ENCODE measurements at regions not wholly inside any gene's neighbourhood (a gene's known extent, or its start where the extent isn't known, plus 50 kb on each side); places are given as distances from the start of the nearest gene placed in this dataset.

DNA sequence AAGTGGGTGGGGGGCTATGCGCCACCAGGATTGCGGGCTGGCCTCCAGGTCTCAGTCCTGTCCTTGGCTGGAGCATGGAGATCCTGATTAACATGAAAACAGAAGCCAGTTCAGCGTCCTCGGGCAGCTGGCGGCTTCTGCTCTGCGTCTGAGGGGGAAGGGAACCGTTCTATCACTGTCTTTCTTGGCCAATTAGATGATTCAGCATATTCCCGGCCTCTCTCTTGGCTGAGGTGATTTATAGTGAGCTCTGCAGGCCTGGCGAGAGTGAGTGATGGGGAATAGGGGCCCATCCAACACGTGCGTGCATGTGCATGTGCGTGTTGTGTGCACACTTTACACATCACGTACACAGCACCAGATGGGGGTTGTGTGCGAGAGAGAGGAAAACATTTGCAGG is 145.8 kb upstream of the ATP6AP2 start:
- intact Hi-C loops (cut with DNase I; ENCODE audit: low total_unique reads) (no loop called here), in situ Hi-C loops (cut with MboI; ENCODE audit: low sequenced_read_pairs in 4 of 4) (no loop called here)
- Histone ChIP-seq H3K4me1 (peaks cover 0 to 4% of the 10 kb centered on the region in 2 donors), H3K36me3 (no peaks in the 10 kb centered on the region), H3K27ac (peak overlapping the region in 1 of 4 donors; percentile 39), H3K9me3 (no peaks in the 10 kb centered on the region), H3K27me3 (peaks cover 0 to 3% (median 0%) of the 10 kb centered on the region in 3 donors), H3K4me3 (peak overlapping the region in 1 of 4 donors; percentile 13)
- ATAC-seq (peak; percentile 80 to 82), DNase-seq (peak; percentile 9 to 22)
- TF ChIP-seq POLR2A (IDR thresholded peaks at IDR 0.05), result no peak
- TF ChIP-seq, protein P1, sequence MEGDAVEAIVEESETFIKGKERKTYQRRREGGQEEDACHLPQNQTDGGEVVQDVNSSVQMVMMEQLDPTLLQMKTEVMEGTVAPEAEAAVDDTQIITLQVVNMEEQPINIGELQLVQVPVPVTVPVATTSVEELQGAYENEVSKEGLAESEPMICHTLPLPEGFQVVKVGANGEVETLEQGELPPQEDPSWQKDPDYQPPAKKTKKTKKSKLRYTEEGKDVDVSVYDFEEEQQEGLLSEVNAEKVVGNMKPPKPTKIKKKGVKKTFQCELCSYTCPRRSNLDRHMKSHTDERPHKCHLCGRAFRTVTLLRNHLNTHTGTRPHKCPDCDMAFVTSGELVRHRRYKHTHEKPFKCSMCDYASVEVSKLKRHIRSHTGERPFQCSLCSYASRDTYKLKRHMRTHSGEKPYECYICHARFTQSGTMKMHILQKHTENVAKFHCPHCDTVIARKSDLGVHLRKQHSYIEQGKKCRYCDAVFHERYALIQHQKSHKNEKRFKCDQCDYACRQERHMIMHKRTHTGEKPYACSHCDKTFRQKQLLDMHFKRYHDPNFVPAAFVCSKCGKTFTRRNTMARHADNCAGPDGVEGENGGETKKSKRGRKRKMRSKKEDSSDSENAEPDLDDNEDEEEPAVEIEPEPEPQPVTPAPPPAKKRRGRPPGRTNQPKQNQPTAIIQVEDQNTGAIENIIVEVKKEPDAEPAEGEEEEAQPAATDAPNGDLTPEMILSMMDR (IDR thresholded peaks at IDR 0.05 in 4 of 5, conservative IDR thresholded peaks at IDR 0.05 in 1 of 5), result no peak

GRCh38 chrX:40434443-40434842 is 146.3 kb upstream of the ATP6AP2 start:
- DNase-seq (no peak), ATAC-seq (peak; percentile 26 to 27)
- intact Hi-C loops (cut with DNase I; ENCODE audit: low total_unique reads), result no loop called here
- no peak for TF ChIP-seq POLR2A (IDR thresholded peaks at IDR 0.05)
- TF ChIP-seq, protein P1 (IDR thresholded peaks at IDR 0.05 in 4 of 5, conservative IDR thresholded peaks at IDR 0.05 in 1 of 5), result no peak
- no peaks in the 10 kb centered on the region for H3K36me3 ChIP-seq
- H3K4me3 ChIP-seq, result peak overlapping the region in 1 of 4 donors; percentile 13
- in situ Hi-C loops (cut with MboI; ENCODE audit: low sequenced_read_pairs in 4 of 4), result no loop called here
- peaks cover 0 to 3% (median 0%) of the 10 kb centered on the region in 3 donors for H3K27me3 ChIP-seq
- H3K9me3 ChIP-seq, result no peaks in the 10 kb centered on the region
- H3K27ac ChIP-seq, result peak overlapping the region in 1 of 4 donors; percentile 39
- peaks cover 0 to 4% of the 10 kb centered on the region in 2 donors for H3K4me1 ChIP-seq

DNA sequence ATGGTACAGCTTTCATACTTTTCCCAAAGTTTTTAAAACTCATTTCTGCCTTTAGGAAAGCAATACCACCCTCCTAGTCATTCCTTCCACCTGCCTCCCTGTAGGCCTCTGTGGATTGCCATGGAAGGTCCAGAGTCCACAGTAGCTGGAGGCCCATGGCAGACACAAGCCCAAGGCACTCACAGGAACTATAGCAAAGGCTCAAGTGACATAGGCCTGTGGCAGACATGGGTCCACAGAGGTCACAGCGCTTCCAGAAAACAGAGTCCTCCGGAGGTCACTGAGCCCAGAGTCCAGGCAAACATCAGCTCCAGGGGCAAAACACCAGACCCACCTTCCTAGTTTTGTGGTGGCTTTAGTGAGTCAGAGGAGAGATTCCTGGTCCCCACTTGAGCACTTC is 147.6 kb upstream of the ATP6AP2 start:
- Histone ChIP-seq H3K4me3 (no peak overlapping the region), H3K9me3 (no peaks in the 10 kb centered on the region), H3K36me3 (no peaks in the 10 kb centered on the region), H3K27me3 (peaks cover 0 to 7% (median 0%) of the 10 kb centered on the region in 3 donors), H3K27ac (no peak overlapping the region), H3K4me1 (peaks cover 0 to 4% of the 10 kb centered on the region in 2 donors)
- ATAC-seq, result no peak
- in situ Hi-C loops (cut with MboI; ENCODE audit: low sequenced_read_pairs in 4 of 4) (no loop called here), intact Hi-C loops (cut with DNase I; ENCODE audit: low total_unique reads) (no loop called here)
- TF ChIP-seq, protein P1 (IDR thresholded peaks at IDR 0.05 in 4 of 5, conservative IDR thresholded peaks at IDR 0.05 in 1 of 5), result no peak
- no peak for TF ChIP-seq POLR2A (IDR thresholded peaks at IDR 0.05)
- no peak for DNase-seq

DNA sequence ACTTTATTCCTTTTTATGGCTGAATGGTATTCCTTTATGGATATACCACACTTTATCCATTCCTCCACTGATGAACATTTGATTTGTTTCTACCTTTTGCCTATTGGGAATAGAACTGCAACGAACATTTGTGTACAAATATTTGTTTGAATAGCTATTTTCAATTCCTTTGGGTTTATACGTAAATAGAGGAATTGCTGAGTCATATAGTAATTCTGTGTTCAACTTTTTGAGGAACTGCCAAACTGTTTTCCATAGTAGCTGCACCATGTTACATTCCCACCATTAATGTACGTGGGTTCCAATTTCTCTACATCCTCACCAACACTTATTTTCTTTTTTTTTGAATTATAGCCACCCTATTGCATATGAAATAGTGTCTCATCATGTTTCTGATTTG is 156.5 kb upstream of the ATP6AP2 start:
- Histone ChIP-seq H3K4me3 (no peak overlapping the region), H3K9me3 (no peaks in the 10 kb centered on the region), H3K27me3 (peaks cover 0 to 7% (median 0%) of the 10 kb centered on the region in 3 donors), H3K4me1 (no peaks in the 10 kb centered on the region), H3K36me3 (no peaks in the 10 kb centered on the region), H3K27ac (no peak overlapping the region)
- in situ Hi-C loops (cut with MboI; ENCODE audit: low sequenced_read_pairs in 4 of 4), result no loop called here
- intact Hi-C loops (cut with DNase I; ENCODE audit: low total_unique reads), result no loop called here
- DNase-seq (no peak), ATAC-seq (no peak)
- TF ChIP-seq, protein P1 (IDR thresholded peaks at IDR 0.05 in 4 of 5, conservative IDR thresholded peaks at IDR 0.05 in 1 of 5), result no peak
- TF ChIP-seq POLR2A (IDR thresholded peaks at IDR 0.05), result no peak

DNA sequence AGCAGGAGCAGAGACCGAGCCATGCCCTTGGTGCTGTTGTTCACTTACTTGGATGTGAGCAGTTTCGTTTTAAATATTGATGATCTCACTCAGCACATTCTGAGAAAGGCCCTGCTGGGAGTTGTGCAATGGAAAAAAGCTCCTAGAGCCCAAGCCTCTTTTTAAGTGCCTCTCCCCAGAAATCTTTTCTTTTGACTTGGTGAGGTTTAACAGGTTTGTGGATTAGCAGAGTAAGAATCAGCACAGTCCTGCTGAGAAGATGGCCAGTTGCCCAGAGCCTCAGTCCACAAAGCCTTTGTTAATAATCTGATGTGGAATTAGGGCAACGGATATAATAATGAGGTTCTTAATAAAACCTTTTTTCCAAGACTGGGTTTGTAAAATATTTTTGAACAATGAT is 157.5 kb upstream of the ATP6AP2 start:
- ATAC-seq (no peak), DNase-seq (no peak)
- H3K27ac ChIP-seq, result no peak overlapping the region
- no peaks in the 10 kb centered on the region for H3K36me3 ChIP-seq
- intact Hi-C loops (cut with DNase I; ENCODE audit: low total_unique reads), result no loop called here
- peaks cover 0 to 5% (median 0%) of the 10 kb centered on the region in 3 donors for H3K27me3 ChIP-seq
- in situ Hi-C loops (cut with MboI; ENCODE audit: low sequenced_read_pairs in 4 of 4), result no loop called here
- H3K4me1 ChIP-seq, result no peaks in the 10 kb centered on the region
- H3K4me3 ChIP-seq, result no peak overlapping the region
- TF ChIP-seq, protein P1 (IDR thresholded peaks at IDR 0.05 in 4 of 5, conservative IDR thresholded peaks at IDR 0.05 in 1 of 5), result no peak
- no peak for TF ChIP-seq POLR2A (IDR thresholded peaks at IDR 0.05)
- H3K9me3 ChIP-seq, result no peaks in the 10 kb centered on the region
